H1 (cell line): ENCODE measurements at regions not wholly inside any gene's neighbourhood (a gene's known extent, or its start where the extent isn't known, plus 50 kb on each side); places are given as distances from the start of the nearest gene placed in this dataset.

Source experiments
- CTCF ChIA-PET: fragments of 300-600 bp; sonication (Branson Sonifier 250); formaldehyde crosslinking; loops from one replicate; lab custom pipeline; 2021; ENCODE audit not compliant: partially characterized antibody; lab: Charles Lee
- POLR2A ChIA-PET: fragments of 300-600 bp; sonication (Branson Sonifier 250); formaldehyde crosslinking; loops from one replicate; lab custom pipeline; 2021; ENCODE audit warnings: inconsistent platforms; ENCODE audit not compliant: partially characterized antibody; lab: Charles Lee
- DNase-seq, 2 experiments: peaks; one replicate each; pipeline versions ENCODE4 v3.0.0 to v3.0.0-alpha.2; 2010 to 2022; ENCODE audit warnings: low spot score in 2 of 2, low read depth in 1 of 2, mixed read lengths in 1 of 2
- FAIRE-seq: peaks from 2 replicates; lab custom pipeline; 2011; peaks lifted over from hg19 to GRCh38; lab: Jason Lieb, UNC
- H2AFZ ChIP-seq: 2 replicates; pipeline ENCODE4 v1.8.1; 2012; ENCODE audit warnings: low read length, inconsistent platforms
- H2AK5ac ChIP-seq: 2 replicates; pipeline ENCODE4 v1.6.1; 2013; ENCODE audit warnings: low read depth, low read length
- H2BK120ac ChIP-seq: replicated peaks from 2 replicates; pipeline ENCODE3; 2013; ENCODE audit warnings: low read depth, low read length, inconsistent platforms
- H2BK12ac ChIP-seq: 2 replicates; pipeline ENCODE4 v1.6.1; 2013; ENCODE audit warnings: low read depth, low read length
- H2BK15ac ChIP-seq: 2 replicates; pipeline ENCODE4 v1.6.1; 2013; ENCODE audit warnings: low read length
- H2BK20ac ChIP-seq: 2 replicates; pipeline ENCODE4 v1.6.1; 2013; ENCODE audit warnings: low read length
- H2BK5ac ChIP-seq: 2 replicates; pipeline ENCODE4 v1.6.1; 2013; ENCODE audit warnings: low read depth, low read length
- H3K14ac ChIP-seq: 2 replicates; pipeline ENCODE4 v1.6.1; 2013; ENCODE audit warnings: inconsistent platforms; ENCODE audit not compliant: insufficient read length
- H3K18ac ChIP-seq: 2 replicates; pipeline ENCODE4 v1.6.1; 2013; ENCODE audit warnings: low read length; ENCODE audit errors: extremely low read depth
- H3K23ac ChIP-seq: 2 replicates; pipeline ENCODE4 v1.6.1; 2013; ENCODE audit warnings: inconsistent platforms; ENCODE audit not compliant: insufficient read length
- H3K23me2 ChIP-seq: 2 replicates; pipeline ENCODE4 v1.6.1; 2013; ENCODE audit warnings: low read depth, low read length
- H3K27ac ChIP-seq: 2 replicates; pipeline ENCODE4 v1.6.1; 2011; ENCODE audit warnings: low read depth, low read length, inconsistent platforms
- H3K27me3 ChIP-seq, 4 experiments: replicated peaks in 1 of 4; 1 replicate in 1 of 4; 2 replicates in 3 of 4; pipeline versions ENCODE4 v1.6.1 to v1.8.1; 2011 to 2013; ENCODE audit warnings: low read length in 3 of 4, mild to moderate bottlenecking in 3 of 4, inconsistent platforms in 2 of 4, mixed read lengths in 2 of 4, moderate library complexity in 1 of 4; ENCODE audit not compliant: control insufficient read depth in 3 of 4, insufficient read depth in 3 of 4; ENCODE audit errors: extremely low read depth in 1 of 4
- H3K36me3 ChIP-seq, 4 experiments: 2 replicates each; pipeline versions ENCODE4 v1.6.1 to v1.8.1; 2011 to 2013; ENCODE audit warnings: mild to moderate bottlenecking in 4 of 4, low read length in 3 of 4, moderate library complexity in 2 of 4, control low read depth in 1 of 4, inconsistent platforms in 1 of 4; ENCODE audit not compliant: insufficient read depth in 4 of 4, control insufficient read depth in 2 of 4
- H3K4ac ChIP-seq: replicated peaks from 2 replicates; pipeline ENCODE3; 2013; ENCODE audit warnings: low read length, low read depth, mixed read lengths, inconsistent platforms; ENCODE audit not compliant: insufficient read length
- H3K4me1 ChIP-seq, 4 experiments: replicated peaks in 1 of 4; 1 replicate in 1 of 4; 2 replicates in 3 of 4; pipeline versions ENCODE4 v1.6.1 to v1.8.1; 2011 to 2013; ENCODE audit warnings: low read length in 3 of 4, inconsistent platforms in 2 of 4, mixed read lengths in 1 of 4; ENCODE audit not compliant: insufficient read depth in 4 of 4, control insufficient read depth in 3 of 4
- H3K4me2 ChIP-seq, 2 experiments: 2 replicates each; pipeline versions ENCODE4 v1.6.1 to v1.8.1; 2011 to 2013; ENCODE audit warnings: low read depth in 2 of 2, low read length in 2 of 2, control low read depth in 1 of 2, inconsistent platforms in 1 of 2, mild to moderate bottlenecking in 1 of 2; ENCODE audit not compliant: insufficient read depth in 1 of 2
- H3K4me3 ChIP-seq, 4 experiments: fragments of 200-600, 300-600 bp in 1 of 4; sonication (generic), shearing (Covaris generic), sonication (Bioruptor Twin) in 1 of 4; 2 replicates each; pipeline versions ENCODE4 v1.5.1 to v1.8.1; 2011 to 2016; ENCODE audit warnings: low read length in 4 of 4, low read depth in 3 of 4, control low read depth in 2 of 4, inconsistent platforms in 2 of 4, mild to moderate bottlenecking in 2 of 4, mixed read lengths in 1 of 4, moderate library complexity in 1 of 4; ENCODE audit not compliant: insufficient read depth in 2 of 4; ENCODE audit errors: extremely low read depth in 1 of 4
- H3K56ac ChIP-seq: replicated peaks from 2 replicates; pipeline ENCODE3; 2013; ENCODE audit warnings: low read depth, mild to moderate bottlenecking, mixed read lengths, low read length, inconsistent platforms; ENCODE audit not compliant: insufficient read length
- H3K79me1 ChIP-seq: 2 replicates; pipeline ENCODE4 v1.6.1; 2013; ENCODE audit warnings: low read depth, low read length, control low read depth
- H3K79me2 ChIP-seq, 2 experiments: 2 replicates each; pipeline versions ENCODE4 v1.6.1 to v1.8.1; 2012 to 2013; ENCODE audit warnings: low read length in 2 of 2, mild to moderate bottlenecking in 2 of 2, inconsistent platforms in 1 of 2; ENCODE audit not compliant: insufficient read depth in 2 of 2, control insufficient read depth in 1 of 2
- H3K9ac ChIP-seq, 4 experiments: replicated peaks in 1 of 4; 1 replicate in 1 of 4; 2 replicates in 3 of 4; pipeline versions ENCODE4 v1.6.1 to v1.8.1; 2011 to 2013; ENCODE audit warnings: low read depth in 3 of 4, low read length in 3 of 4, control low read depth in 2 of 4, mild to moderate bottlenecking in 2 of 4, moderate library complexity in 2 of 4, inconsistent platforms in 1 of 4; ENCODE audit errors: extremely low read depth in 1 of 4
- H3K9me3 ChIP-seq, 2 experiments: 2 replicates each; pipeline versions ENCODE4 v1.6.1 to v1.8.1; 2012 to 2013; ENCODE audit warnings: mild to moderate bottlenecking in 2 of 2, moderate library complexity in 2 of 2, control low read depth in 1 of 2, inconsistent platforms in 1 of 2, low read depth in 1 of 2, low read length in 1 of 2, mixed read lengths in 1 of 2; ENCODE audit not compliant: insufficient read depth in 2 of 2
- H4K20me1 ChIP-seq, 2 experiments: replicated peaks in 1 of 2; 2 replicates each; pipeline versions ENCODE3 to v1.8.1; 2011 to 2013; ENCODE audit warnings: inconsistent platforms in 2 of 2, low read length in 2 of 2, mild to moderate bottlenecking in 1 of 2; ENCODE audit not compliant: insufficient read depth in 2 of 2, control insufficient read depth in 1 of 2
- H4K5ac ChIP-seq: 2 replicates; pipeline ENCODE4 v1.6.1; 2013; ENCODE audit warnings: low read length, low read depth, mixed read lengths, inconsistent platforms; ENCODE audit not compliant: insufficient read length
- H4K8ac ChIP-seq: 2 replicates; pipeline ENCODE4 v1.8.0; 2013; ENCODE audit warnings: mild to moderate bottlenecking, moderate library complexity, low read length, inconsistent platforms; ENCODE audit not compliant: insufficient read depth; ENCODE audit errors: extremely low read depth
- H4K91ac ChIP-seq: replicated peaks from 2 replicates; pipeline ENCODE3; 2013; ENCODE audit warnings: low read length, mixed read lengths, inconsistent platforms; ENCODE audit not compliant: insufficient read length
- BRCA1 ChIP-seq: IDR thresholded peaks from 2 replicates; pipeline ENCODE4 v1.6.1; 2012; ENCODE audit warnings: low read depth, low read length, improper control_type of control experiment
- CTBP2 ChIP-seq: IDR thresholded peaks from 2 replicates; pipeline ENCODE4 v1.7.0; 2011; ENCODE audit warnings: borderline replicate concordance, mild to moderate bottlenecking, moderate library complexity, mixed read lengths, low read length; ENCODE audit not compliant: insufficient read depth, insufficient read length
- HDAC2 ChIP-seq, 2 experiments: fragments of 300-600 bp in 1 of 2; sonication (generic) in 1 of 2; IDR thresholded peaks; 2 replicates each; pipeline ENCODE4 v1.6.1; 2011 to 2012; ENCODE audit warnings: low read depth in 2 of 2, low read length in 2 of 2, mild to moderate bottlenecking in 2 of 2, moderate library complexity in 2 of 2, borderline replicate concordance in 1 of 2, inconsistent platforms in 1 of 2
- KDM5A ChIP-seq: fragments of 200-600 bp; IDR thresholded peaks from 2 replicates; pipeline ENCODE4 v1.7.1; 2012; ENCODE audit warnings: mild to moderate bottlenecking, low read length, inconsistent platforms, mixed read lengths
- MAFK ChIP-seq: IDR thresholded peaks from 2 replicates; pipeline ENCODE4 v1.6.1; 2012; ENCODE audit warnings: low read depth, mild to moderate bottlenecking, improper control_type of control experiment, low read length
- RBBP5 ChIP-seq: IDR thresholded peaks from 2 replicates; pipeline ENCODE4 v1.7.1; 2012; ENCODE audit warnings: low read depth, mild to moderate bottlenecking, inconsistent platforms, low read length, moderate library complexity, borderline replicate concordance
- SIX5 ChIP-seq: IDR thresholded peaks from 2 replicates; pipeline ENCODE4 v1.6.1; 2011; ENCODE audit warnings: mild to moderate bottlenecking, low read depth, low read length
- SP1 ChIP-seq: IDR thresholded peaks from 2 replicates; pipeline ENCODE4 v1.6.1; 2011; ENCODE audit warnings: low read depth, low read length
- SP4 ChIP-seq: IDR thresholded peaks from 2 replicates; pipeline ENCODE4 v1.6.1; 2012; ENCODE audit warnings: low read length, inconsistent platforms
- SRF ChIP-seq: IDR thresholded peaks from 2 replicates; pipeline ENCODE4 v1.6.1; 2011; ENCODE audit warnings: mild to moderate bottlenecking, low read depth, low read length, moderate library complexity
- YY1 ChIP-seq: IDR thresholded peaks from 2 replicates; pipeline ENCODE4 v1.6.1; 2011; ENCODE audit warnings: low read depth, mild to moderate bottlenecking, low read length
- WGBS, 2 experiments: shearing (Covaris generic) in 1 of 2; methylation state at CpG; one replicate each; pipeline versions ENCODE4 v1.1.6 to v1.1.7; 2013 to 2015; ENCODE audit warnings: low lambda C conversion rate in 2 of 2, mixed read lengths in 2 of 2, inconsistent platforms in 1 of 2, low coverage in 1 of 2, missing lambda C conversion rate in 1 of 2; ENCODE audit not compliant: insufficient replicate concordance in 2 of 2, insufficient coverage in 1 of 2, insufficient read length in 1 of 2; ENCODE audit errors: extremely low coverage in 1 of 2, missing lambda C conversion rate in 1 of 2; 5-methylcytosine and 5-hydroxymethylcytosine counted together
- TF ChIP-seq, protein P1 (sequence below): IDR thresholded peaks from 2 replicates; pipeline ENCODE4 v1.6.1; 2012; ENCODE audit warnings: inconsistent platforms
- TF ChIP-seq, protein P2 (sequence below): IDR thresholded peaks from 2 replicates; pipeline ENCODE4 v1.6.1; 2012; ENCODE audit warnings: inconsistent platforms
- TF ChIP-seq, protein P3 (sequence below): IDR thresholded peaks from 2 replicates; pipeline ENCODE4 v1.6.1; 2011; ENCODE audit warnings: low read length, improper control_type of control experiment

DNA sequence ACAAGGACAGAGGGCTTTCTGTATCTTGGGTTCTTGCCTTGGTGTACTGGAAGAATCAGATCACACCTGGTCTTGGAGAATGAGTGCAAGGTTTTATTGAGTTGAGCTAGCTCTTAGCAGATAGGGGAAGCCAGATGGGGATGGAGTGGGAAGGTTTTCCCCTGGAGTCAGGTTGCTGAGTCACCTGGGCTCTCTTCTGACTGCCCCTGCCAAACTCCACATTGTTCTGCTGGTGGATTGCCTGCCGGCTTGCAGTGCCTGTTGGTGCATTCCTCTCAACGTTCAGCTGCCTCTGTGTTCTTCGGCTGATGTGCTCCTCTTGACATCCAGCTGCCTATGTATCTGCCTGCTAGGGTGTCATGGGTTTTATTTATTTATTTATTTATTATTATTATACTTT, 1431.1 kb downstream of the CDH8 start:
- no peaks in the 10 kb centered on the region for H3K79me1 ChIP-seq
- no peak overlapping the region for H3K18ac ChIP-seq
- H2AK5ac ChIP-seq, result no peak overlapping the region
- no peaks in the 10 kb centered on the region for H4K20me1 ChIP-seq
- H3K79me2 ChIP-seq, result no peaks in the 10 kb centered on the region
- H2BK5ac ChIP-seq, result no peak overlapping the region
- DNase-seq, result no peak
- H4K91ac ChIP-seq, result no peak overlapping the region
- no peak overlapping the region for H4K8ac ChIP-seq
- H2BK120ac ChIP-seq, result no peak overlapping the region
- no peak overlapping the region for H3K23ac ChIP-seq
- no peak overlapping the region for H3K4me2 ChIP-seq
- H4K5ac ChIP-seq, result no peak overlapping the region
- H3K27ac ChIP-seq, result no peak overlapping the region
- no peak overlapping the region for H3K4me3 ChIP-seq
- no peak overlapping the region; a peak in 1 of 7 replicates for H3K9ac ChIP-seq
- ChIA-PET CTCF (no interaction called here), POLR2A (no interaction called here)
- no peak overlapping the region for H3K4ac ChIP-seq
- FAIRE-seq, result no peak
- no peak overlapping the region for H3K14ac ChIP-seq
- H2AFZ ChIP-seq, result peak overlapping the region; percentile 92
- no peaks in the 10 kb centered on the region for H3K36me3 ChIP-seq
- H3K9me3 ChIP-seq, result no peaks in the 10 kb centered on the region
- H3K23me2 ChIP-seq, result peaks cover 2% of the 10 kb centered on the region; the same call in 1 of the 2 replicates
- no peak overlapping the region for H2BK12ac ChIP-seq
- 73% methylated on average over 3 of the region's 3 CpGs; no CpG with 5 or more reads in 1 of the 2 experiments for WGBS, 2 experiments
- no peaks in the 10 kb centered on the region for H3K27me3 ChIP-seq
- no peak overlapping the region for H2BK20ac ChIP-seq
- H3K56ac ChIP-seq, result no peak overlapping the region
- no peak overlapping the region for H2BK15ac ChIP-seq
- no peaks in the 10 kb centered on the region for H3K4me1 ChIP-seq
- TF ChIP-seq SP4 (no peak), HDAC2 (IDR thresholded peaks at IDR 0.05; ENCODE audit: borderline replicate concordance in 1 of 2, low read depth in 2 of 2, low read length in 2 of 2) (no peak), SRF (no peak), MAFK (no peak), YY1 (no peak), CTBP2 (no peak), BRCA1 (no peak), KDM5A (no peak), SP1 (no peak), RBBP5 (no peak), SIX5 (no peak)
- TF ChIP-seq, protein P1, sequence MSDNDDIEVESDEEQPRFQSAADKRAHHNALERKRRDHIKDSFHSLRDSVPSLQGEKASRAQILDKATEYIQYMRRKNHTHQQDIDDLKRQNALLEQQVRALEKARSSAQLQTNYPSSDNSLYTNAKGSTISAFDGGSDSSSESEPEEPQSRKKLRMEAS, result no peak
- TF ChIP-seq, protein P2, sequence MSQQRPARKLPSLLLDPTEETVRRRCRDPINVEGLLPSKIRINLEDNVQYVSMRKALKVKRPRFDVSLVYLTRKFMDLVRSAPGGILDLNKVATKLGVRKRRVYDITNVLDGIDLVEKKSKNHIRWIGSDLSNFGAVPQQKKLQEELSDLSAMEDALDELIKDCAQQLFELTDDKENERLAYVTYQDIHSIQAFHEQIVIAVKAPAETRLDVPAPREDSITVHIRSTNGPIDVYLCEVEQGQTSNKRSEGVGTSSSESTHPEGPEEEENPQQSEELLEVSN, result no peak
- TF ChIP-seq, protein P3, sequence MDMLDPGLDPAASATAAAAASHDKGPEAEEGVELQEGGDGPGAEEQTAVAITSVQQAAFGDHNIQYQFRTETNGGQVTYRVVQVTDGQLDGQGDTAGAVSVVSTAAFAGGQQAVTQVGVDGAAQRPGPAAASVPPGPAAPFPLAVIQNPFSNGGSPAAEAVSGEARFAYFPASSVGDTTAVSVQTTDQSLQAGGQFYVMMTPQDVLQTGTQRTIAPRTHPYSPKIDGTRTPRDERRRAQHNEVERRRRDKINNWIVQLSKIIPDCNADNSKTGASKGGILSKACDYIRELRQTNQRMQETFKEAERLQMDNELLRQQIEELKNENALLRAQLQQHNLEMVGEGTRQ, result no peak
